CD14-positive monocyte (primary cell): ENCODE measurements at regions not wholly inside any gene's neighbourhood (a gene's known extent, or its start where the extent isn't known, plus 50 kb on each side); places are given as distances from the start of the nearest gene placed in this dataset.

ENCODE experiments used
- DNase-seq, 3 donors: peaks; one replicate each; pipeline ENCODE4 v3.0.0-alpha.2; 2011 to 2022
- H2AFZ ChIP-seq: 2 replicates; pipeline ENCODE4 v1.6.0; 2012; ENCODE audit warnings: mild to moderate bottlenecking, low read depth, low read length, inconsistent platforms; ENCODE audit not compliant: insufficient read depth, poor library complexity, severe bottlenecking
- H3K27ac ChIP-seq, 2 donors: 1 replicate in 1 of 2; 2 replicates in 1 of 2; pipeline ENCODE4 v1.5.1; 2012 to 2013; ENCODE audit warnings: low read length in 2 of 2, control low read depth in 1 of 2, inconsistent platforms in 1 of 2, low read depth in 1 of 2, mild to moderate bottlenecking in 1 of 2
- H3K27me3 ChIP-seq, 2 donors: one replicate each; pipeline versions ENCODE4 v1.6.0 to v1.6.1; 2011 to 2013; ENCODE audit warnings: low read length in 2 of 2; ENCODE audit not compliant: control insufficient read depth in 2 of 2, insufficient read depth in 2 of 2
- H3K36me3 ChIP-seq, 2 donors: replicated peaks in 1 of 2; 1 replicate in 1 of 2; 2 replicates in 1 of 2; pipeline versions ENCODE4 v1.5.1 to v1.6.1; 2012 to 2013; ENCODE audit warnings: low read length in 2 of 2, control low read depth in 1 of 2, inconsistent platforms in 1 of 2, mild to moderate bottlenecking in 1 of 2; ENCODE audit not compliant: insufficient read depth in 2 of 2, control insufficient read depth in 1 of 2
- H3K4me1 ChIP-seq, 2 donors: 1 replicate in 1 of 2; 2 replicates in 1 of 2; pipeline versions ENCODE4 v1.5.1 to v1.6.1; 2012 to 2013; ENCODE audit warnings: low read length in 2 of 2, control low read depth in 1 of 2, inconsistent platforms in 1 of 2, mild to moderate bottlenecking in 1 of 2, moderate library complexity in 1 of 2; ENCODE audit not compliant: insufficient read depth in 2 of 2, control insufficient read depth in 1 of 2
- H3K4me2 ChIP-seq: replicated peaks from 2 replicates; pipeline ENCODE3; 2012; ENCODE audit warnings: low read length, moderate library complexity, mild to moderate bottlenecking; ENCODE audit not compliant: poor library complexity, severe bottlenecking; ENCODE audit errors: extremely low read depth
- H3K4me3 ChIP-seq, 3 experiments: fragments of 200-600 bp in 1 of 3; sonication (generic) in 1 of 3; replicated peaks in 1 of 3; 1 replicate in 2 of 3; 2 replicates in 1 of 3; pipeline ENCODE4 v1.5.1; 2011 to 2013; ENCODE audit warnings: low read length in 3 of 3, mild to moderate bottlenecking in 3 of 3, control low read depth in 2 of 3, low read depth in 2 of 3, inconsistent platforms in 1 of 3, moderate library complexity in 1 of 3
- H3K79me2 ChIP-seq: 2 replicates; pipeline ENCODE4 v1.6.0; 2012; ENCODE audit warnings: mild to moderate bottlenecking, control low read depth, inconsistent platforms, low read length, moderate library complexity; ENCODE audit not compliant: insufficient read depth
- H3K9ac ChIP-seq: 2 replicates; pipeline ENCODE4 v1.6.0; 2017; ENCODE audit warnings: low read length, mild to moderate bottlenecking; ENCODE audit not compliant: insufficient read depth, poor library complexity, severe bottlenecking
- H3K9me3 ChIP-seq, 2 donors: replicated peaks in 1 of 2; 1 replicate in 1 of 2; 2 replicates in 1 of 2; pipeline versions ENCODE4 v1.5.1 to v1.6.1; 2012 to 2013; ENCODE audit warnings: low read length in 2 of 2, control low read depth in 1 of 2; ENCODE audit not compliant: control insufficient read depth in 1 of 2, insufficient read depth in 1 of 2
- H4K20me1 ChIP-seq: 2 replicates; pipeline ENCODE4 v1.6.0; 2012; ENCODE audit warnings: mild to moderate bottlenecking, low read length, control low read depth, moderate library complexity; ENCODE audit not compliant: insufficient read depth
- H3K27ac Mint-ChIP-seq, 7 donors: one replicate each; pipeline ENCODE4 v1.8.0; 2020; ENCODE audit warnings: mild to moderate bottlenecking in 7 of 7, mixed read lengths in 7 of 7, moderate library complexity in 6 of 7, inconsistent platforms in 2 of 7
- H3K27me3 Mint-ChIP-seq, 3 donors: one replicate each; pipeline ENCODE4 v1.8.0; 2021 to 2022; ENCODE audit warnings: low read depth in 3 of 3, mild to moderate bottlenecking in 3 of 3, mixed read lengths in 3 of 3, moderate library complexity in 3 of 3, inconsistent platforms in 1 of 3
- H3K36me3 Mint-ChIP-seq, 2 donors: one replicate each; pipeline ENCODE4 v1.8.0; 2020; ENCODE audit warnings: mixed read lengths in 2 of 2, inconsistent platforms in 1 of 2, mild to moderate bottlenecking in 1 of 2
- H3K4me1 Mint-ChIP-seq: one replicate; pipeline ENCODE4 v1.8.0; 2020; ENCODE audit warnings: mild to moderate bottlenecking, mixed read lengths
- H3K4me3 Mint-ChIP-seq, 2 donors: one replicate each; pipeline ENCODE4 v1.8.0; 2020; ENCODE audit warnings: mild to moderate bottlenecking in 2 of 2, mixed read lengths in 2 of 2, moderate library complexity in 1 of 2
- H3K9me3 Mint-ChIP-seq, 7 donors: one replicate each; pipeline ENCODE4 v1.8.0; 2020 to 2022; ENCODE audit warnings: mixed read lengths in 7 of 7, mild to moderate bottlenecking in 6 of 7, moderate library complexity in 6 of 7, inconsistent platforms in 2 of 7
- WGBS: methylation state at CpG from one replicate; pipeline ENCODE4 v1.1.5; 2013; ENCODE audit warnings: missing lambda C conversion rate; ENCODE audit not compliant: insufficient coverage; 5-methylcytosine and 5-hydroxymethylcytosine counted together
- intact Hi-C, 2 donors: fragments of 100-400 bp; cut with micrococcal nuclease; formaldehyde crosslinking; loops; one replicate each; pipeline versions ENCODE4 v1.15.0 to v1.15.1; 2023
- TF ChIP-seq, protein P1 (sequence below): fragments of 200-600 bp; IDR thresholded peaks from one replicate; pipeline ENCODE4 v1.8.0; 2022; ENCODE audit warnings: antibody characterized with exemption, mild to moderate bottlenecking

DNA sequence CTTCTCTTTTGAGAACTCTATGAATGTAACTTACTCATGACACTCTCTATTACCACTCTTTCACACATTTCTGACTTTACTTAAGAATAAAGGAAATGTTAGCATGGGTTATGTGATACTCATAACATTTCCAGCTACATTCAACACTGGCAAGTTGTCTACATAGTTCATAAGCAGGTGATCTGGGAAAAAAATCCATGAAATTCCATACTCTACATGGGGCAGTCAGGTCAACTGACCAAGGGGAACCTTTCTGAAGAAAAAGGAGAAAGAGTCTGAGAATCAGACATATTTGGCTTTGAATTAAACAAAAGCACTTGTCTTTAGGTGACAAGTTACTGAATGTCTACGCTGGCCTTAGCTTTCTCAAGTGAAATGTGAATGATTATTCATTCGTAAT lies 329.1 kb upstream of the ROBO1 start:
- Histone ChIP-seq H3K4me3 (no peak overlapping the region), H2AFZ (no peak overlapping the region), H3K9ac (no peak overlapping the region), H3K27me3 (no peaks in the 10 kb centered on the region), H3K4me1 (no peaks in the 10 kb centered on the region), H3K4me2 (no peak overlapping the region), H3K9me3 (no peaks in the 10 kb centered on the region), H3K36me3 (no peaks in the 10 kb centered on the region), H4K20me1 (no peaks in the 10 kb centered on the region), H3K79me2 (no peaks in the 10 kb centered on the region), H3K27ac (no peak overlapping the region)
- Mint-ChIP-seq H3K4me3 (no peak overlapping the region), H3K27me3 (peaks cover 0 to 3% (median 0%) of the 10 kb centered on the region in 3 donors), H3K36me3 (no peaks in the 10 kb centered on the region), H3K9me3 (no peaks in the 10 kb centered on the region), H3K27ac (no peak overlapping the region), H3K4me1 (no peaks in the 10 kb centered on the region)
- no peak for DNase-seq
- TF ChIP-seq, protein P1, sequence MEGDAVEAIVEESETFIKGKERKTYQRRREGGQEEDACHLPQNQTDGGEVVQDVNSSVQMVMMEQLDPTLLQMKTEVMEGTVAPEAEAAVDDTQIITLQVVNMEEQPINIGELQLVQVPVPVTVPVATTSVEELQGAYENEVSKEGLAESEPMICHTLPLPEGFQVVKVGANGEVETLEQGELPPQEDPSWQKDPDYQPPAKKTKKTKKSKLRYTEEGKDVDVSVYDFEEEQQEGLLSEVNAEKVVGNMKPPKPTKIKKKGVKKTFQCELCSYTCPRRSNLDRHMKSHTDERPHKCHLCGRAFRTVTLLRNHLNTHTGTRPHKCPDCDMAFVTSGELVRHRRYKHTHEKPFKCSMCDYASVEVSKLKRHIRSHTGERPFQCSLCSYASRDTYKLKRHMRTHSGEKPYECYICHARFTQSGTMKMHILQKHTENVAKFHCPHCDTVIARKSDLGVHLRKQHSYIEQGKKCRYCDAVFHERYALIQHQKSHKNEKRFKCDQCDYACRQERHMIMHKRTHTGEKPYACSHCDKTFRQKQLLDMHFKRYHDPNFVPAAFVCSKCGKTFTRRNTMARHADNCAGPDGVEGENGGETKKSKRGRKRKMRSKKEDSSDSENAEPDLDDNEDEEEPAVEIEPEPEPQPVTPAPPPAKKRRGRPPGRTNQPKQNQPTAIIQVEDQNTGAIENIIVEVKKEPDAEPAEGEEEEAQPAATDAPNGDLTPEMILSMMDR, result no peak
- intact Hi-C loops, result no loop called here
- no CpG with 5 or more reads among the region's 2 CpGs for WGBS

DNA sequence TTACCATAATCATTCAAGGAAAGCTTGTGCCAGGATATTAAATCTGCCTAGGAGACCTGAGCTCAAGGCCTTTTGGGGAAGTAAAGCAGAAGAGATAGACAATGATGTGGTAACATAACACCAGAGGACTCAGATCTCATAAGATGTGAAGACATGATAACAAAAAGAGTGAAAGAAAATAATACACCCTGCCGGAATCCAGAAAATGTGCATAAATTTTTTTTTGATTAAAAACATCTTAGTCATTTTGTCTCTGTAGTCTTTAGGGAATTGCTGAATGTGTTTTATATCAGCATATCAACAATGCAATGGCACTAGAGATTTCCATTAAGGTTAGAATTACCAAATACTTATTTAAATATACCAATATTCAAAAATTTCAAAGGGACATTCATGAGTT lies 326.8 kb upstream of the ROBO1 start:
- H3K27ac Mint-ChIP-seq, result no peak overlapping the region
- TF ChIP-seq, protein P1, result no peak

More for the DNA sequence above, 326.8 kb upstream of the ROBO1 start:
- WGBS, result no CpG with 5 or more reads among the region's 1 CpG
- H3K4me1 Mint-ChIP-seq, result no peaks in the 10 kb centered on the region
- Histone ChIP-seq H3K27me3 (no peaks in the 10 kb centered on the region), H3K9me3 (no peaks in the 10 kb centered on the region), H3K27ac (no peak overlapping the region), H3K4me2 (no peak overlapping the region), H3K79me2 (no peaks in the 10 kb centered on the region), H2AFZ (no peak overlapping the region), H4K20me1 (no peaks in the 10 kb centered on the region), H3K9ac (no peak overlapping the region), H3K4me1 (no peaks in the 10 kb centered on the region), H3K36me3 (no peaks in the 10 kb centered on the region), H3K4me3 (no peak overlapping the region)
- H3K27me3 Mint-ChIP-seq, result peaks cover 0 to 3% (median 0%) of the 10 kb centered on the region in 3 donors
- intact Hi-C loops, result no loop called here
- DNase-seq, result no peak
- no peaks in the 10 kb centered on the region for H3K9me3 Mint-ChIP-seq
- no peak overlapping the region for H3K4me3 Mint-ChIP-seq
- no peaks in the 10 kb centered on the region for H3K36me3 Mint-ChIP-seq
